CD4-positive, alpha-beta T cell treated with Interleukin-4 for 1 hour (primary cell): ENCODE measurements at regions not wholly inside any gene's neighbourhood (a gene's known extent, or its start where the extent isn't known, plus 50 kb on each side); places are given as distances from the start of the nearest gene placed in this dataset.

Experiments used
- DNase-seq, 2 donors: peaks; one replicate each; pipeline ENCODE4 v3.0.0-alpha.2; 2020 to 2022

DNA sequence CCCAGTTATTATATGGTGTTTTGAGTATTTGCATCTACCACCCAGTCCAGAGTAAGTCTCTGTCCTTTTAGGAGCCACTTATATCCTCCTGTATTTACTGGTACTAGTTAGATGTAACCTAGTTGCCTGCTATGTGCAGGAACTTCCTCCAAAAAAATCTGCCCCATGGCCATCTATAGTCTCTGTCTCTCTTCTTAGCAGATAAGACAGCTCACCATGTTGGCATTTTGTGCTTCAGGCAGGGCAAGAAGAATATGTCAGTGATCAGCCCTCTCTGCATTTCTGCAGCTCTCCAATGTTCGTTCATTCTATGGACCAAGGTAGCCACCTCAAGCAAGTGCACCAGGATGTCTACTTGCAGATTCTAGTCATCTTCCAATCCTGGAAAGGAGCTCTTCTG is 446.5 kb downstream of the TLE1 start:
- no peak for DNase-seq

- no peak for DNase-seq
These were observed 450.0 kb downstream of the TLE1 start for GRCh38 chr9:81239388-81239787.

- no peak for DNase-seq
These were observed 451.6 kb downstream of the TLE1 start for GRCh38 chr9:81237565-81238231.

GRCh38 chr9:81234924-81235610 is 454.3 kb downstream of the TLE1 start:
- no peak for DNase-seq

DNA sequence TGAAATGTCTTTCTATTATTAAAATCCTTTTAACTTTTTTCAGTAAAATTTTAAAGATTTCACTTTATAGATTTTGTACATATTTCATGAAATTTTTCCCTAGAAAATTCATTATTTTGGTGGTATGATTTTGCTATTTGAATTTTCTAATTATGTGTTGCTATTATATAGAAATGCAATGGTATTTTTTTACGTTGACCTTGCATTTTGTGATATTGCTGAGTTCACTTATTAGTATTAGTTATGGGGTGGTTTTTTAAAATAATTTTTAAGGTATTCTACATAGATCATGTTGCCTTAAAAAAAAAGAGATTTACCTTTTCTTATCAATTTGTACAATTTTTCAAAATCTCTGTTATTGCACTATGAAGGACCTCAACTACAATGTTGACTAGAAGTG is 458.3 kb downstream of the TLE1 start:
- DNase-seq, result no peak

DNA sequence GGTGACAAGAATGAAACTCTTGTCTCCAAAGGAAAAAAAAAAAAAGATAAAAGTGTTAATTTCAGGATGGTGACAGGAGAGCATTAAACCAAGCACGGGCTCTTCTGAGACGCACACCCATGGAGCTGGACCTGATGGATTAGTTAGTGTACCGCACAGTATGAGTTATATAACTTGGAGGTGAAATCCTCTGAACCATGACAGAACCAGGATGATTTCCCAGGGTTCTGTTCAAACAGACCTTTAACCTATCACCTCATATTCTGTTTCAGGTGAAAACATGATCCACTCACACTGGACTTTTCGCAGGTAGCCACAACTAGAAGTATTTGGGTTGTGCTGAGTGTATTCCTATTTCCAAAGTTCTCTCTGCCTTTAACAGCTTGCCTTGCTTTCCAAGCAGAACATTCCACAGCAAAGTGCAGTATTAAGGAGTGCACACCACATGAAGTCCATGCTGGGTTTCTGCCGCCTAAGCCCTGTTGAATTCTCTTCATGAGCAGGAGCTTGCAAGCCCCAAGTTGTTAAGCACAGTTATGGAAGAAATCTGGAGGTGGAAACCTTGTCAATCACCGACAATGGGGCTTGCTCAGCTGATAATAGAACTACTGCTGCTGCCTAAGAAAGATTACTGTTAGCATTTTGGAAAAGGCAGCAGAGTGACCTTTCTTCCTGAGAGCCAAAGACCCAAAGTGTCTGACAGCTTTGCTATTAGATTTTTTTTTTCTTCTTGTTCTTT is 461.7 kb downstream of the TLE1 start:
- DNase-seq, result no peak

GRCh38 chr9:81225596-81225995 is 463.8 kb downstream of the TLE1 start:
- no peak for DNase-seq

- DNase-seq, result no peak
These were observed 464.9 kb downstream of the TLE1 start for GRCh38 chr9:81224166-81225081.

DNA sequence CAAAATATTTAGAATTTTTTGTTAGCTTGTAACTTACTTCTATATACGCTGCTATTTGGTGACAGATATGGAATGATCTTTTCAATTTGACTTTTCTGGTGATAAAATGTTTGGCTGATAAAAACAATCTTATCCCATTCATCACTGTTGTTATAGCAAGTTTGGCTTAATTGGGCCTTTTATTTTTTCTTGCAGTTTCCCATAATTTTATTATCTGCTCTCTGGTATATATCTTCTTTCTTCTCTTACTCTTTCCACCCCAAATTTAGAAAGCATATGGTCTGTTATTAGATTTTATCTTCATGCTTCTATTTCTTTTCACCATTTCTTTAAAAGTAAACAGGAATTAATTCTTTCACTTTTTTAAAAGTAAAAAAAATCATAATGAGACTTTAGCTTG is 474.4 kb downstream of the TLE1 start:
- no peak for DNase-seq

- DNase-seq, result no peak
These were observed 475.9 kb downstream of the TLE1 start for GRCh38 chr9:81213456-81213855.

GRCh38 chr9:81211741-81212140 is 477.6 kb downstream of the TLE1 start:
- no peak for DNase-seq

GRCh38 chr9:81207651-81208050 is 481.7 kb downstream of the TLE1 start:
- DNase-seq, result no peak

- no peak for DNase-seq
These were observed 487.1 kb downstream of the TLE1 start for GRCh38 chr9:81202292-81202691.

DNA sequence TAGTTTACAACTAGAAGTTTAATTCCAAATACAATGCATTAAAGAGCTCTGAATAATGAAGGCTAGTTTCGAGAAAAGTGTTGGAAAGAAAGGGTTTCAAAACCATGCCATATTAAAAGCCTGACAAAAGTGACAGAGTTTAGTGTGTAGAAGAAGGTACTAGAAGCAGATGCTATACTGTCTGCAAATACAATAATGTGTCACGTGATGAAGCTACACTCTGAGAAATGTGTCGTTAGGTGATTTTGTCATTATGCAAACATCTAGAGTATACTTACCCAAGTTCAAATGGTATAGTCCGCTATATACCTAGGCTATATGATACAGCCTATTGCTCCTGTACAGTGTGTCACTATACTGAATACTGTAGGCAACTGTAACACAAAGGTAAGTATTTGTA is 494.1 kb downstream of the TLE1 start:
- no peak for DNase-seq

GRCh38 chr9:81193362-81194339 is 495.7 kb downstream of the TLE1 start:
- DNase-seq, result no peak

GRCh38 chr9:81191222-81191621 is 498.1 kb downstream of the TLE1 start:
- no peak for DNase-seq

GRCh38 chr9:81190659-81191058 is 498.7 kb downstream of the TLE1 start:
- no peak for DNase-seq

DNA sequence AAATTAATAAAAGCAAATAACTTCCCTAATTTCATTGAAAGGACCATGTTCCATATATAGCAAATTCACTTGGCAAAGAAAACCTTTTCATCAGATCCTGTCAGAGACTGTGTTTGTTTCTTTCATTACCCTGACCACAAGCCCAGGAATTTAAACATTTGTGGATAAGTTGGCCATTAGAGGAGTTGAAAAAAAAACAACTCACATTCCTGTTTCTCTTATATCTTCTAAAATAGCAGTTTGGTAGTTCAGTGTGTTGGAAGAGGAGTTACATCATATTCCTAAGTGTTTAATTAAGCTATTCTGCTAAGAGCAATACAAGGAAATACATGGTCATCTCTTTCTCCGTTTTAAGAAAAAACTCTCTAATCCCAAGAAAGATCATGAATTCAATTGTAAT is 505.6 kb downstream of the TLE1 start:
- no peak for DNase-seq

DNA sequence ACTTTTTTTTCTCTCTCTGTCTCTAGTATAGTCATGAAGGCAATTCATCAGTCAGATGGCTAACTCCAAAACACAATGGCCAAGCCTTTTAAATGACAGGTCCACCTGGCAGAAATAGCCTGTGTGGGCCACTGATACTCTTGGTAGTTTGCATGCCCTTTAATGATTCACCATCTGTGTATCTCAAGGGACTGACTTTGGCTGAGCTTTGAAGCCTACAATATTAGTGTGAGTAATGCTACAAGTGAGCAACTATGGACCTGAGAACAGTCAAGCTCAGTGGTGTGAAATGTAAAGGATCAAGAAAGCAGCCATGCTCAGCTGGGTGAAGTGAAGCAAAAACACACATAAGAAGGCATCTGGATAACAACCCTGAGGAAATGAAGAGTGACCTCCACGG is 506.9 kb downstream of the TLE1 start:
- DNase-seq, result no peak

DNA sequence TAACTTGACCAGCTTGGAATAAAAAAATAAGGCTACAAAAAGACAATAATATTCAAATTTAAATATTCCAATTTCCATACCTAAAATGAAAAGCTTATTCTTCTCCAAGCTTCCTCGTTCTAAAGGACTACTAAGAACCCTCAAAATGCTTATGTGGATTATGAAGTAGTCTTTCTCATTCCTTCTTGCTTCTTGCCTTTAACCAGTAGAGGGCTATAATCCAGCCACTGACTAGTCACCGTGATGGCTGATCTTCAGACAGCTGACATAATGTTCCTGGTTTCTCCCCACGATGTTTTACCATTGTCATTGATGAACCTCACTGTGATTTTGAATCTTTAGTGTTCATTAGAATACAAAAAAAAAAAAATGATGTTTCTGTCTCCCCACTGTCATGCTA is 515.3 kb downstream of the TLE1 start:
- no peak for DNase-seq

- no peak for DNase-seq
These were observed 517.7 kb downstream of the TLE1 start for GRCh38 chr9:81171689-81172088.

DNA sequence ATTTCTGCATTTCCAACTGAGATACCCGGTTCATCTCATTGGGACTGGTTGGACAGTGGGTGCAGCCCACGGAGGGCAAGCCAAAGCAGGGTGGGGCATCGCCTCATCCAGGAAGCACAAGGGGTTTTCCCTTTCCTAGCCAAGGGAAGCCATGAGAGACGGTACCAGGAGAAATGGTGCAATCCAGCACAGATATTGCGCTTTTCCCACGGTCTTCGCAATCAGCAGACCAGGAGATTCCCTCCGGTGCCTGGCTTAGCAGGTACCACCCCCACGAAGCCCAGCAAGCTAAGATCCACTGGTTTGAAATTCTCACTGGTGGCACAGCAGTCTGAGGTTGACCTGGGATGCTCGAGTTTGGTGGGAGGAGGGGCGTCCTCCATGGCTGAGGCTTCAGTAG is 527.0 kb downstream of the TLE1 start:
- DNase-seq, result no peak
